Progenitor cell of endocrine pancreas (in vitro differentiated cells): ENCODE measurements at regions not wholly inside any gene's neighbourhood (a gene's known extent, or its start where the extent isn't known, plus 50 kb on each side); places are given as distances from the start of the nearest gene placed in this dataset.
"Not testable (repeated sequence)": the region's sequence is repeated elsewhere in the genome, so short reads cannot be mapped to it uniquely, and the experiment has no call there.

ENCODE experiments used
- DNase-seq: peaks from one replicate; pipeline ENCODE4 v3.0.0; 2021; ENCODE audit warnings: low spot score; ENCODE audit not compliant: unreplicated experiment
- H3K27ac Mint-ChIP-seq: 2 replicates; pipeline ENCODE4 v1.8.0; 2021; ENCODE audit warnings: mild to moderate bottlenecking, moderate library complexity, mixed read lengths
- H3K27me3 Mint-ChIP-seq: 2 replicates; pipeline ENCODE4 v1.8.0; 2021; ENCODE audit warnings: mixed read lengths
- H3K36me3 Mint-ChIP-seq: 2 replicates; pipeline ENCODE4 v1.8.0; 2022; ENCODE audit warnings: mixed read lengths; ENCODE audit not compliant: insufficient read depth
- H3K4me1 Mint-ChIP-seq: 2 replicates; pipeline ENCODE4 v1.8.0; 2021; ENCODE audit warnings: low read depth, mixed read lengths
- H3K4me3 Mint-ChIP-seq: 2 replicates; pipeline ENCODE4 v1.8.0; 2021; ENCODE audit warnings: low read depth, mild to moderate bottlenecking, moderate library complexity, mixed read lengths
- H3K9me3 Mint-ChIP-seq: 2 replicates; pipeline ENCODE4 v1.8.0; 2021; ENCODE audit warnings: low read depth, mixed read lengths
- CTCF ChIP-seq: fragments of 200-600 bp; sonication (generic); IDR thresholded peaks from one replicate; pipeline ENCODE4 v1.5.0; 2021; ENCODE audit warnings: antibody characterized with exemption, mild to moderate bottlenecking; ENCODE audit not compliant: unreplicated experiment

GRCh38 chr13:82458169-82458568 lies 1424.1 kb downstream of the SLITRK1 start:
- Mint-ChIP-seq H3K4me3 (no peak overlapping the region), H3K27ac (peak overlapping the region; percentile 2), H3K9me3 (peaks cover 8% of the 10 kb centered on the region), H3K36me3 (no peaks in the 10 kb centered on the region), H3K4me1 (no peaks in the 10 kb centered on the region), H3K27me3 (no peaks in the 10 kb centered on the region)
- TF ChIP-seq CTCF: no peak
- DNase-seq: no peak

- not testable (repeated sequence) for H3K27ac Mint-ChIP-seq, H3K27me3 Mint-ChIP-seq, H3K4me3 Mint-ChIP-seq, H3K9me3 Mint-ChIP-seq, H3K36me3 Mint-ChIP-seq, H3K4me1 Mint-ChIP-seq, DNase-seq
These were observed 1424.7 kb downstream of the SLITRK1 start for GRCh38 chr13:82457548-82457947.

GRCh38 chr13:82447416-82448077 lies 1434.7 kb downstream of the SLITRK1 start:
- Mint-ChIP-seq H3K27me3 (no peaks in the 10 kb centered on the region), H3K4me3 (no peak overlapping the region), H3K36me3 (no peaks in the 10 kb centered on the region), H3K4me1 (peaks cover 7% of the 10 kb centered on the region), H3K9me3 (peaks cover 6% of the 10 kb centered on the region), H3K27ac (no peak overlapping the region)
- no peak for DNase-seq
- TF ChIP-seq CTCF: no peak

- no peaks in the 10 kb centered on the region for H3K27me3 Mint-ChIP-seq
These were observed 1442.9 kb downstream of the SLITRK1 start for GRCh38 chr13:82439159-82439904.

GRCh38 chr13:82438320-82438719 lies 1444.0 kb downstream of the SLITRK1 start:
- TF ChIP-seq CTCF: no peak
- Mint-ChIP-seq H3K9me3 (peaks cover 25% of the 10 kb centered on the region), H3K36me3 (peaks cover 3% of the 10 kb centered on the region), H3K4me3 (no peak overlapping the region), H3K27me3 (no peaks in the 10 kb centered on the region), H3K27ac (no peak overlapping the region), H3K4me1 (no peaks in the 10 kb centered on the region)
- DNase-seq: no peak

More at GRCh38 chr13:82439159-82439904, 1442.9 kb downstream of the SLITRK1 start:
- Mint-ChIP-seq H3K9me3 (peaks cover 25% of the 10 kb centered on the region), H3K4me1 (no peaks in the 10 kb centered on the region), H3K36me3 (peaks cover 3% of the 10 kb centered on the region), H3K27ac (no peak overlapping the region), H3K4me3 (no peak overlapping the region)
- DNase-seq: no peak
- TF ChIP-seq CTCF: no peak
